Progenitor cell of endocrine pancreas (in vitro differentiated cells): ENCODE measurements at regions not wholly inside any gene's neighbourhood (a gene's known extent, or its start where the extent isn't known, plus 50 kb on each side); places are given as distances from the start of the nearest gene placed in this dataset.

Experiments
- DNase-seq: peaks from one replicate; pipeline ENCODE4 v3.0.0; 2021; ENCODE audit warnings: low spot score; ENCODE audit not compliant: unreplicated experiment
- H3K27ac Mint-ChIP-seq: 2 replicates; pipeline ENCODE4 v1.8.0; 2021; ENCODE audit warnings: mild to moderate bottlenecking, moderate library complexity, mixed read lengths
- H3K27me3 Mint-ChIP-seq: 2 replicates; pipeline ENCODE4 v1.8.0; 2021; ENCODE audit warnings: mixed read lengths
- H3K36me3 Mint-ChIP-seq: 2 replicates; pipeline ENCODE4 v1.8.0; 2022; ENCODE audit warnings: mixed read lengths; ENCODE audit not compliant: insufficient read depth
- H3K4me1 Mint-ChIP-seq: 2 replicates; pipeline ENCODE4 v1.8.0; 2021; ENCODE audit warnings: low read depth, mixed read lengths
- H3K4me3 Mint-ChIP-seq: 2 replicates; pipeline ENCODE4 v1.8.0; 2021; ENCODE audit warnings: low read depth, mild to moderate bottlenecking, moderate library complexity, mixed read lengths
- H3K9me3 Mint-ChIP-seq: 2 replicates; pipeline ENCODE4 v1.8.0; 2021; ENCODE audit warnings: low read depth, mixed read lengths
- CTCF ChIP-seq: fragments of 200-600 bp; sonication (generic); IDR thresholded peaks from one replicate; pipeline ENCODE4 v1.5.0; 2021; ENCODE audit warnings: antibody characterized with exemption, mild to moderate bottlenecking; ENCODE audit not compliant: unreplicated experiment

GRCh38 chr15:99863550-99864198, 130.4 kb upstream of the LYSMD4 start:
- no peaks in the 10 kb centered on the region for H3K4me1 Mint-ChIP-seq
- no peak for DNase-seq
- no peak overlapping the region for H3K27ac Mint-ChIP-seq
- no peak for TF ChIP-seq CTCF
- no peak overlapping the region for H3K4me3 Mint-ChIP-seq
- H3K9me3 Mint-ChIP-seq: no peaks in the 10 kb centered on the region
- H3K27me3 Mint-ChIP-seq: no peaks in the 10 kb centered on the region
- no peaks in the 10 kb centered on the region for H3K36me3 Mint-ChIP-seq

GRCh38 chr15:99857836-99858235, 124.6 kb upstream of the LYSMD4 start:
- Mint-ChIP-seq H3K4me3 (no peak overlapping the region), H3K9me3 (no peaks in the 10 kb centered on the region), H3K4me1 (peaks cover 4% of the 10 kb centered on the region), H3K27ac (no peak overlapping the region), H3K27me3 (no peaks in the 10 kb centered on the region), H3K36me3 (no peaks in the 10 kb centered on the region)
- TF ChIP-seq CTCF: no peak
- DNase-seq: no peak

GRCh38 chr15:99850517-99850916, 117.3 kb upstream of the LYSMD4 start:
- Mint-ChIP-seq H3K4me1 (peaks cover 4% of the 10 kb centered on the region), H3K27ac (no peak overlapping the region), H3K4me3 (no peak overlapping the region), H3K27me3 (no peaks in the 10 kb centered on the region), H3K9me3 (no peaks in the 10 kb centered on the region), H3K36me3 (no peaks in the 10 kb centered on the region)
- no peak for TF ChIP-seq CTCF
- no peak for DNase-seq

GRCh38 chr15:99845009-99845408, 111.8 kb upstream of the LYSMD4 start:
- Mint-ChIP-seq H3K27me3 (no peaks in the 10 kb centered on the region), H3K4me1 (no peaks in the 10 kb centered on the region), H3K9me3 (no peaks in the 10 kb centered on the region), H3K36me3 (no peaks in the 10 kb centered on the region), H3K4me3 (no peak overlapping the region), H3K27ac (no peak overlapping the region)
- TF ChIP-seq CTCF: no peak
- no peak for DNase-seq

- no peak for TF ChIP-seq CTCF
- Mint-ChIP-seq H3K4me1 (no peaks in the 10 kb centered on the region), H3K9me3 (no peaks in the 10 kb centered on the region), H3K36me3 (no peaks in the 10 kb centered on the region), H3K27ac (no peak overlapping the region), H3K27me3 (no peaks in the 10 kb centered on the region), H3K4me3 (no peak overlapping the region)
- DNase-seq: no peak
Measured at GRCh38 chr15:99844150-99844549, 110.9 kb upstream of the LYSMD4 start.
